RWPE2 (cell line): ENCODE measurements at regions not wholly inside any gene's neighbourhood (a gene's known extent, or its start where the extent isn't known, plus 50 kb on each side); places are given as distances from the start of the nearest gene placed in this dataset.

ENCODE experiments used
- ATAC-seq: fragments of 200-7000 bp; cut with Tn5 transposase; 3 replicates; pipeline ENCODE4 v1.9.1; 2021; ENCODE audit warnings: low read depth
- DNase-seq: peaks from one replicate; pipeline ENCODE4 v3.0.0-alpha.2; 2020; ENCODE audit warnings: low spot score
- H3K27ac ChIP-seq: fragments of 450-650 bp; 2 replicates; pipeline ENCODE4 v1.5.1; 2017; ENCODE audit warnings: mild to moderate bottlenecking; ENCODE audit not compliant: poor library complexity, severe bottlenecking
- H3K27me3 ChIP-seq: fragments of 250-450 bp; sonication (Bioruptor Pico); 2 replicates; pipeline ENCODE4 v1.5.1; 2021; ENCODE audit warnings: mild to moderate bottlenecking, moderate library complexity; ENCODE audit not compliant: insufficient read depth, poor library complexity, severe bottlenecking
- H3K36me3 ChIP-seq: fragments of 250-450 bp; sonication (Bioruptor Pico); 2 replicates; pipeline ENCODE4 v1.5.1; 2020; ENCODE audit warnings: low read depth, mild to moderate bottlenecking, moderate library complexity
- H3K4me1 ChIP-seq: fragments of 250-450 bp; sonication (Bioruptor Pico); 2 replicates; pipeline ENCODE4 v1.5.1; 2021; ENCODE audit warnings: mild to moderate bottlenecking, moderate library complexity; ENCODE audit not compliant: insufficient read depth, poor library complexity, severe bottlenecking
- H3K4me3 ChIP-seq: fragments of 250-450 bp; sonication (Bioruptor Pico); 2 replicates; pipeline ENCODE4 v1.5.1; 2021; ENCODE audit warnings: mild to moderate bottlenecking, moderate library complexity; ENCODE audit not compliant: severe bottlenecking
- H3K9me3 ChIP-seq: fragments of 250-450 bp; sonication (Bioruptor Pico); 2 replicates; pipeline ENCODE4 v1.5.1; 2021; ENCODE audit warnings: mild to moderate bottlenecking, moderate library complexity; ENCODE audit not compliant: severe bottlenecking
- TF ChIP-seq, protein P1 (sequence below): fragments of 450-650 bp; IDR thresholded peaks from one replicate; pipeline ENCODE4 v1.5.1; 2017; ENCODE audit warnings: mild to moderate bottlenecking, moderate library complexity; ENCODE audit not compliant: poor library complexity, severe bottlenecking

DNA sequence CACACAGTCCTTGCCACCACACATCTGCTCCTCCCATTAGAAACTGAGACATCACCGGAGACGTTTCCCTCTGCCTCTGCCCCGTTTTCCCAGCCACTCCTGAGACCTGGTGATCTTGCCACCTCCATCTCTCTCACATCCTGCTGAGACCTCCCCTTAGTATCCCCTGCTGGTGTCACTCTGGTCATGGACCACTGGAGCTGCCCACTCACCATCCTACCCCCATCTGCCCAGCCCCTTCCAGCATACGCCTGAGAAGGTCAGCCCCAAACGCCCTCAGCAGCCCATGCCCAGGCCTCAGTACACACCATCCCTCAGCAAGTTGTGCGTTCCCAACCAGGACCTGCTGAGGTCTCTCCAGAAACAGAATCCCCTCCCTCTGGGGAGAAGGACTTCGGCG lies 64.3 kb downstream of the SHANK2 start:
- no peak for ATAC-seq
- TF ChIP-seq, protein P1, sequence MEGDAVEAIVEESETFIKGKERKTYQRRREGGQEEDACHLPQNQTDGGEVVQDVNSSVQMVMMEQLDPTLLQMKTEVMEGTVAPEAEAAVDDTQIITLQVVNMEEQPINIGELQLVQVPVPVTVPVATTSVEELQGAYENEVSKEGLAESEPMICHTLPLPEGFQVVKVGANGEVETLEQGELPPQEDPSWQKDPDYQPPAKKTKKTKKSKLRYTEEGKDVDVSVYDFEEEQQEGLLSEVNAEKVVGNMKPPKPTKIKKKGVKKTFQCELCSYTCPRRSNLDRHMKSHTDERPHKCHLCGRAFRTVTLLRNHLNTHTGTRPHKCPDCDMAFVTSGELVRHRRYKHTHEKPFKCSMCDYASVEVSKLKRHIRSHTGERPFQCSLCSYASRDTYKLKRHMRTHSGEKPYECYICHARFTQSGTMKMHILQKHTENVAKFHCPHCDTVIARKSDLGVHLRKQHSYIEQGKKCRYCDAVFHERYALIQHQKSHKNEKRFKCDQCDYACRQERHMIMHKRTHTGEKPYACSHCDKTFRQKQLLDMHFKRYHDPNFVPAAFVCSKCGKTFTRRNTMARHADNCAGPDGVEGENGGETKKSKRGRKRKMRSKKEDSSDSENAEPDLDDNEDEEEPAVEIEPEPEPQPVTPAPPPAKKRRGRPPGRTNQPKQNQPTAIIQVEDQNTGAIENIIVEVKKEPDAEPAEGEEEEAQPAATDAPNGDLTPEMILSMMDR = no peak
- Histone ChIP-seq H3K4me3 (no peak overlapping the region), H3K27ac (no peak overlapping the region), H3K27me3 (no peaks in the 10 kb centered on the region), H3K4me1 (no peaks in the 10 kb centered on the region), H3K9me3 (no peaks in the 10 kb centered on the region), H3K36me3 (no peaks in the 10 kb centered on the region)
- no peak for DNase-seq

DNA sequence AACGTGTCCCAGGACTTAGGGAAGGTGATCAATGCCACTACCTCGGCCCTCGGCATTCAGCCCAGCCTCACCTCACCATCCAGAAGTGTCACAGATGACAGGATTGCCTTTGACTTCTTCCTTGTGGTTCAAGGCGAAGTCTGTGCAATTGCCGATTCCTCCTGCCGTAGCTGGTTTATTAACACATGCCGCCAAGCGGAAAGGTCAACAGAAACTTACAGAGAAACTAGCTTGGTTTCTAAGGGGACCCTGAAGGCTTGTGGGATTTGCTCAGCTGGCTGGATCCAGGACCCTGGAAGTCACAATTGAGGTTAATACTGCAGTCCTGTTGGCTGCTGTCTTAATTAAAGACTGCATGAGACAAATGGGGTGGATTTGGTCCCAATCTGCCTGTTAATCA lies 65.6 kb downstream of the SHANK2 start:
- TF ChIP-seq, protein P1 = no peak
- ATAC-seq (no peak), DNase-seq (peak; percentile 13)
- no peak overlapping the region for H3K27ac ChIP-seq
- no peaks in the 10 kb centered on the region for H3K4me1 ChIP-seq
- no peak overlapping the region for H3K4me3 ChIP-seq
- no peaks in the 10 kb centered on the region for H3K9me3 ChIP-seq
- H3K27me3 ChIP-seq = no peaks in the 10 kb centered on the region
- H3K36me3 ChIP-seq = no peaks in the 10 kb centered on the region

DNA sequence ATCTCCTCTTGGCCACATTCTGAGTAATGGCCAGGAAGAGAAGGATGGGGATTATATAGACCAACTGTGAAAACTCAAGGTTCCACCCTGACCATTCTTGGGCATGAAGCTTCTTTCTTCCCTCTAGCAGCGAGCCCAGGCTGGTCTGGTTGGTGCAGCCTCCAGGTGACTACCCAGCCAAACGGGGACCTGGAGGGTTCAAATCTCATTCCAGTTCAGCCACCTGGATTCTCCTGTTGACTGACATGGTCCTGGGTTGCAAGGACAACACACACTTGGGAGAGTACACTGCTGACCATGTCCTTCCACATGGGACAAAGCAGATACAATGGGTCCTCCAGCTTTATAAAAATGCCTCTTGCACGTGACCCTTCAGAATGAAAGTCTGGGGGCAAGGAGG lies 67.0 kb downstream of the SHANK2 start:
- no peaks in the 10 kb centered on the region for H3K27me3 ChIP-seq
- no peaks in the 10 kb centered on the region for H3K9me3 ChIP-seq
- ATAC-seq (no peak), DNase-seq (no peak)
- no peak overlapping the region for H3K27ac ChIP-seq
- H3K36me3 ChIP-seq = no peaks in the 10 kb centered on the region
- no peak overlapping the region for H3K4me3 ChIP-seq
- H3K4me1 ChIP-seq = no peaks in the 10 kb centered on the region
- TF ChIP-seq, protein P1 = no peak

DNA sequence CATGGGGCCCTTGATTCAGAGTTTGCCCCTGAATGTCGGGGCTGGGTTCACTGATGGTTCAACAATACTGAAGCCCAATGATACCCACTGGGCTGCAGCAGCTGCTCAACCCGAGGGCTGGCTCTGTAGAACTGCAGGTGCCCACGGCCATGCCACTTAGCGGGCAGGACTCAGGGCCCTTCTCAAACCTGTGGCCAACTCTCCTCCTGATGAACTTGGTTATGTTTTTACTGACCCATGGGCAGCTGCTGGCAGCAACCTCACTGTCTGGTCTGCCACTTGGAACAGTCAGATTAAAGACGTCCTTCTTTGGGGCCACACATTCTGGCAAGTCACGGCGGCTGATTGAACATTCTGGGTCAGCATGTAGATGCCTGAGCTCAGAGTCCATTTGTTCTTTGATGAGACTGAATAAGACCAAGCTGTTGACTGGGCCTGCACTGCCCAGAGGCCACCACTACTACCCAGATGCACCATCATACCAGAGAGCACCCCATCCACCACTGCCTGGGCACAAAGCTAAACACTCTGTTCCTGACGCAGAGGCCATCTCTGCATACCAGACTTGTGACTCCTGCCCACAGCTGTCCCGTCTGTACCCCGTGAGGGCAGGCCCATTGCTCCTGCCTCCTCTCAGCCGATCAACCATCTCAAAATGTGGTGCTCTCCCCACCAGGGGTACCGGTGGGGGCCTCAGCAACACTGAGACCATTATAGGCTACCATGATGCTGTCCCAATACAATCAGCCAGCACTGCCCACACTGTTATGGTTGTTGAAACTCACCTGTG lies 67.8 kb downstream of the SHANK2 start:
- Histone ChIP-seq H3K4me3 (no peak overlapping the region), H3K27ac (no peak overlapping the region), H3K4me1 (no peaks in the 10 kb centered on the region), H3K9me3 (no peaks in the 10 kb centered on the region), H3K27me3 (no peaks in the 10 kb centered on the region), H3K36me3 (no peaks in the 10 kb centered on the region)
- TF ChIP-seq, protein P1 = no peak
- peak; percentile 23 for DNase-seq
- no peak for ATAC-seq

DNA sequence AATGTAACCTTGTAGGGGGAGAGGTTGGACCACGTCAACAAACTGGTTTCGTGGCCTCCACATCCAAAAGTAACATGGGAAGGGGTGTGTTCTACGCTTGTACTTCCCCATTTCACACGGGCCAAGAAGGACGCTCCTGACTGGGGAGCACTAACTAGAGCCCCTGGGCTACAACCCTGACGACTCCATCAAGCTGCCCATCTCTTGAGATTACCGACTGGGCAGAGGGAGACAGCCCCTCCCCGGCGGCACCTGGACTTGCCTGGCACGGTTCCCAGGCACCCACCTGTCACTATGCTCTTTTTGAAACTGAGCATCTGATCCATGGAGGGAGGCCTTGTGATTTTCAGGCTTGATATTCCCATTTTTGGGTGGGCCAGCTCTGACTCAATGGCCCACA lies 68.5 kb downstream of the SHANK2 start:
- H3K4me3 ChIP-seq = no peak overlapping the region
- H3K9me3 ChIP-seq = no peaks in the 10 kb centered on the region
- H3K27ac ChIP-seq = no peak overlapping the region
- ATAC-seq (no peak), DNase-seq (no peak)
- TF ChIP-seq, protein P1 = no peak
- H3K4me1 ChIP-seq = no peaks in the 10 kb centered on the region
- H3K36me3 ChIP-seq = no peaks in the 10 kb centered on the region
- no peaks in the 10 kb centered on the region for H3K27me3 ChIP-seq
